ENCODE measurements at regions not wholly inside any gene's neighbourhood (a gene's known extent, or its start where the extent isn't known, plus 50 kb on each side); places are given as distances from the start of the nearest gene placed in this dataset.

DNA sequence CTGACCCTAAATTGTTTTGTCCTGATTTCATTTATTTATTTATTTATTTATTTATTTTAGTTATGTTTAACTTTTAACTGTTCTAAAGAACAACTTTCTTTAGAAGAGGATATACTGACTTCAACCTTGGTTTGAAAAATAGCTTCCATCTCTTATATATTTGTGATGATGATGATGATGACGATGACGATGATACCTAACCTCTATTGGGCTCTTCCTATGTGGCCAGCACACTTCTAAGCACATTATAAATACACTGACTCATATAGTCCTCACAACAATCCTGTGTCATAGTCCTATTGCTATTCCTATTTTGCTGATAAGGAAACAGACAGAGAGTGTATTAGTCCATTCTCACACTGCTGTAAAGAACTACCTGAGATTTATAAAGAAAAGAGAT is 162.9 kb upstream of the KIAA1217 start:
- Histone ChIP-seq H2BK5ac (ENCODE audit: low read depth, low read length) (no peak overlapping the region), H2BK20ac (ENCODE audit: low read length) (no peak overlapping the region), H4K5ac (ENCODE audit: insufficient read length, low read depth, low read length) (no peak overlapping the region), H3K27ac (ENCODE audit: low read depth, low read length) (no peak overlapping the region), H3K79me2 (ENCODE audit: control insufficient read depth in 1 of 2, insufficient read depth in 2 of 2, low read length in 2 of 2) (no peaks in the 10 kb centered on the region), H3K9ac (replicated peaks in 1 of 4; ENCODE audit: extremely low read depth in 1 of 4, low read depth in 3 of 4, low read length in 3 of 4) (no peak overlapping the region), H3K36me3 (ENCODE audit: control insufficient read depth in 2 of 4, insufficient read depth in 4 of 4, low read length in 3 of 4) (no peaks in the 10 kb centered on the region), H3K4me1 (replicated peaks in 1 of 4; ENCODE audit: control insufficient read depth in 3 of 4, insufficient read depth in 4 of 4, low read length in 3 of 4) (peaks cover 0 to 3% (median 0%) of the 10 kb centered on the region in 4 experiments; a peak in 2 of 7 replicates), H2BK15ac (ENCODE audit: low read length) (no peak overlapping the region), H3K4ac (replicated peaks; ENCODE audit: insufficient read length, low read depth, low read length) (no peak overlapping the region), H4K91ac (replicated peaks; ENCODE audit: insufficient read length, low read length) (no peak overlapping the region), H2BK120ac (replicated peaks; ENCODE audit: low read depth, low read length) (no peak overlapping the region), H3K14ac (ENCODE audit: insufficient read length) (no peak overlapping the region), H2BK12ac (ENCODE audit: low read depth, low read length) (no peak overlapping the region), H2AK5ac (ENCODE audit: low read depth, low read length) (no peak overlapping the region), H4K8ac (ENCODE audit: extremely low read depth, insufficient read depth, low read length) (no peak overlapping the region), H3K4me2 (ENCODE audit: insufficient read depth in 1 of 2, low read depth in 2 of 2, low read length in 2 of 2) (no peak overlapping the region), H3K23ac (ENCODE audit: insufficient read length) (no peak overlapping the region), H3K79me1 (ENCODE audit: low read depth, low read length) (no peaks in the 10 kb centered on the region), H3K9me3 (ENCODE audit: insufficient read depth in 2 of 2, low read depth in 1 of 2, low read length in 1 of 2) (no peaks in the 10 kb centered on the region), H3K27me3 (replicated peaks in 1 of 4; ENCODE audit: control insufficient read depth in 3 of 4, extremely low read depth in 1 of 4, insufficient read depth in 3 of 4, low read length in 3 of 4) (no peaks in the 10 kb centered on the region), H3K23me2 (ENCODE audit: low read depth, low read length) (no peaks in the 10 kb centered on the region), H4K20me1 (replicated peaks in 1 of 2; ENCODE audit: control insufficient read depth in 1 of 2, insufficient read depth in 2 of 2, low read length in 2 of 2) (no peaks in the 10 kb centered on the region), H3K18ac (ENCODE audit: extremely low read depth, low read length) (no peak overlapping the region), H3K56ac (replicated peaks; ENCODE audit: insufficient read length, low read depth, low read length) (no peak overlapping the region), H3K4me3 (ENCODE audit: extremely low read depth in 1 of 4, insufficient read depth in 2 of 4, low read depth in 3 of 4, low read length in 4 of 4) (no peak overlapping the region), H2AFZ (ENCODE audit: low read length) (no peak overlapping the region)
- POLR2A ChIA-PET (ENCODE audit: partially characterized antibody) = no interaction called here
- WGBS, 2 experiments (ENCODE audit: extremely low coverage in 1 of 2, insufficient coverage in 1 of 2, insufficient read length in 1 of 2, insufficient replicate concordance in 2 of 2, low coverage in 1 of 2, low lambda C conversion rate in 2 of 2, missing lambda C conversion rate in 1 of 2) = 91% methylated on average over 2 of the region's 2 CpGs; no CpG with 5 or more reads in 1 of the 2 experiments
- FAIRE-seq (no peak), DNase-seq (ENCODE audit: low read depth in 1 of 2, low spot score in 2 of 2) (no peak)
- CTCF ChIA-PET (ENCODE audit: partially characterized antibody) = no interaction called here
- TF ChIP-seq NRF1 (IDR thresholded peaks at IDR 0.05; ENCODE audit: low read depth, low read length) (no peak), KDM4A (IDR thresholded peaks at IDR 0.05; ENCODE audit: low read depth, low read length, severe bottlenecking) (no peak), CHD1 (IDR thresholded peaks at IDR 0.05; ENCODE audit: low read depth, low read length) (no peak)
